GM19438 (cell line): ENCODE measurements at regions not wholly inside any gene's neighbourhood (a gene's known extent, or its start where the extent isn't known, plus 50 kb on each side); places are given as distances from the start of the nearest gene placed in this dataset.

ENCODE experiments used
- ATAC-seq: cut with Tn5 transposase; IDR thresholded peaks from one replicate; pipeline ENCODE4 v1.9.1; 2021; ENCODE audit warnings: low read depth; ENCODE audit not compliant: unreplicated experiment

DNA sequence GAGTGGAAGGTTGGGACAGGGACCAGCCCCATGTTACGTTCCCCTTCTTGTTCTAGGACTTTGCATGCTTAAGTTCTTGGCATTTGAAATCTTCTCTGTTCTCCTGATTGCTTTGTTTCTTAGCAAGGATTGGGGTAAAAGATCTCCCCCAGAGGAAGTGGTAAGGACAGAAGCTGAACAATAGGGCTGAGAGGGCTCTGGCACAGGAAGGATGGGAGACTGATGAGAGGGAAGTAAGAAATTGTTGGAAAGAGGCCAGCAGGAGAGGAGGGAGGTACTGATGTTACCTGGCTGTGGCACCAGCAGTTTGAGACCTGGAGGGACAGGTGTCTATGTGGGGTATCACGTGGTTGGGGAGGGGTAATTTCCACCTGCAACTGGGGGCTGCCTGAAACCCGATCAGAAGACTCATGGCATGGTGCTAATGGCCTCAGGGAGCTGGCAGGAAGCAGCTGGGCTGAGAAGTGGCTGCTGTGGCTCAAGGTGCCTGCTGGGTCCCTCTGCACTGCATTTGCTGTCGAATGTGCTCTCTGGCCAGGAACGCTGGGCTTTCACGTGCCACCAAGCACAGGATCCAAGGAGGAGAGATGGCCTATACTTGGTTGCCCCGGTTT, 108.4 kb downstream of the LSM3 start:
- no peak for ATAC-seq

DNA sequence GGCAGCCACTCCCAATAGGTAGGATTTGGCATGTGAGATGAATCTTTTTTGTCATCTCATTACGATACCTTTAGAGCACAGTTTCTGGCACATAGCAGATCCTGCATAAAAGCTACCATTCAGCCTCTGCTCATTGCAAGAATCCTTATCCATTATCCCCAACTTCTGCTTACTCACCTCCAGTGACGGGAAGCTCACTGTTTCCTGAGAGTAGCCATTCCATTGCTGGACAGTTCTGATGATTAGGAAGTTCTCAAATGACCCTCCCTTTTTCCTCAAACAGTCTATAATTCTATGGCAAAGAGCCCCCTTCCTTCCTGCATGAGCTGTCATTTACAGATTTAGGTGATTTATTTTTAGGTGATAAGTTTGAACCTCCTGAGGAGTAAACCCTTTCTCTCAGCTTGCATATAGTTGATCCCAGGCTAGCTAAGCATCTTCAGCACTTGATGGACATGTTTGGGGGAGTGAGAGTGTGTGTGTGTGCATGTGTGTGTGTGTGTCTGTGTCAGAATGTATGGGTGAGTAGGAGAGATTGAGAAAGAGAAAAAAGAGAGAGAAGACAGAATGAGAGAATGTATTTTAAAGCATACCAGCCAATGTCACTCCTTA, 109.7 kb downstream of the LSM3 start:
- no peak for ATAC-seq

DNA sequence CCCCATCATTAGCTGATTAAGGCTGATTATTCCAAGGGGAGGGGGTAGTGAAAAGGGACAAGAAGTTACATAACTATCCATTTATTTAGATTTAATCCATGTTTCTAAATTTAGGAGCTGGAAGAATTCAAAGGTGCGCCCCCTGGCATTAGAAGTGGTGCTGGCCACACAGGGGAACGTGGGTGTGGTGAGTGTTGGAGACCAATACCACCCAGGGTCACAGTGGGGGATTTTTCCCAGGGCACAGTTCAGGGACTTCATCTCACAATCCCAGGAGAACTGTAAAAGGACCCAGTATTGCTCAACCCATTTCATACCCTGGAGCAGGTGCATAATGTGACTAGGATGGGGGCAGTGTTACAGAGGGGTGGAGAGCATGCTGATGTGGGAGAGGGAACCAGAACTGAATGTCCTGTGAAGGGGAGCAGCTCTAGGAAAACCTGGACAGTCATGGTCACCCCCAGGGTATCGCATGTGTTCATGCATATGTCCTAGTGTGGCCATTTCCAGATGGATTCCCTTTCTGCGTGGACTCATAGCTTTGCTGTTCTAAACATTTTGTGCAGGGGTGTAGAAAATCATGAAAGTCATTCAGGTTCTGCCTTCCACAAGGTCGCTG, 110.3 kb downstream of the LSM3 start:
- ATAC-seq = no peak

GRCh38 chr3:14289590-14290461, 111.2 kb downstream of the LSM3 start:
- ATAC-seq = no peak

GRCh38 chr3:14290631-14291385, 111.6 kb upstream of the SLC6A6 start:
- no peak for ATAC-seq

DNA sequence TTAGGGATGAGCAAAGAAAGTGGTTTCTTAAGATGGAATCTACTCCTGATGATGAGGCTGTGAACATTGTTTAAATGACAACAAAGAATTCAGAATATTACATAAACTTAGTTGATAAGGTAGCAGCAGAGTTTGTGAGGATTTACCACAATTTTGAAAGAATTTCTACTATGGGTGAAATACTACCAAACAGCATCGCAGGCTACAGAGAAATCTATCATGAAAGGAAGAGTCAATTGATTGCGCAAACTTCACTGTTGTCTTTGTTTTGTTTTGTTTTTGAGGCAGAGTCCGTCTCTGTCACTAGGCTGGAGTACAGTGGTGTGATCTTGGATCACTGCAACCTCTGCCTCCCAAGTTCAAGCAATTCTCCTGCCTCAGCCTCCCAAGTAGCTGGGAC, 107.4 kb upstream of the SLC6A6 start:
- ATAC-seq = no peak

DNA sequence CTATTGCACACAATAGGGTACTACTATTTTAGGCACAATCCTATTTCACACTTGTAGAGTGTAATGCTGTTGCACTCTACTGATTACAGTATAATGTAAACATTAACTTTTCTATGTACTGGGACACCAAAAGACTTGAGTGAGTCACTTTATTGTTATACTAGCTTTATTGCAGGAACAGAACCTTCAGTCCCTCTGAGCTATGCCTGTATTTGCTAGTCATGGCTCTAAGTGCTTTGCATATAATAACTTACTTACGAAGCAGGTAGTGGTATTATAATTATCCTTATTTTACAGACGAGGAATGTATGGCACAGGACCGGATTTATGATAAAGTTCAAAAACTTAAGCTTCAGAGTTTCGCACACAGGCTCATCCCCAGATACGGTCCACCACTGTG, 106.6 kb upstream of the SLC6A6 start:
- no peak for ATAC-seq

DNA sequence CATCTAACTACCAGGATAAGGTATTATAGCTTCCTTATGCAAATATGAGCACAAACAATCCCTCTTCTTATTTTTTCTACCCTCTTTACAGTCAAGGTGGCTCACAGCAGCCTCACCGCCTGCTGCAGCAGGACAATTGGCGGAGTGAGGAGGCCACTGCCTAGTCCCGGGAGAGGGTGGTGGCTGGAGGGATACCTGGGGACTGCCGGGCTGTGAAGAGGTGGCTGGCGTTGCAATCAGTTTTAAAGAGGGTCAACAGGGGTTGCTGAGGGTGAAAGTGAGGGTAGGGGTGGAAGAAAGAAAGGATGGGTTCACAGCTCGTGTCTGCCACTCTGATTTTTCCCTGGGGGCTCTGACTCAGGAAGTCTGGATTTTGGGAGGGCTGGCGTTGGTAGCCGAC, 105.1 kb upstream of the SLC6A6 start:
- no peak for ATAC-seq

DNA sequence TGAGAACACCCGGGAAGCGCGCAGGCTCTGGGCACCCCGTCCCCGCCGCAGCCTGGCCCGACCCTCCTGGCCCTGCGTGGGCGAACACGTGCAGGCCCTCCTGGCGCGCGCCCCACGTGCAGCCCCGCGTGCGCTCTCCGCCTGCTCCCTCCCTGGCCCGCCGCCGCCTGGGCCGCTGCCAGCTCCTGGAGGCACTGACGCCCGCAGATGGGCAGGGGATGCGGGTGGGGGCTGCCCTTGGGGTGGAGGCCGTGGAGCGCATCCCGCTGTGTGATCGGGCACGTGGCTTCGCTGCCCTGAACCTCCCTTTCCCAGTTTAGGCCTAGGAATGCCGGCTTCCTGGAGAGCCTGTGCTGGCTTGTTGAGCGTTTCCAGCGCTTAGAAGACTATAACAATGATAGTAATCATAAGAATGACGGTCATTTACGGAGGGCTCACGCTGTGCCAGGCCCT, 104.6 kb upstream of the SLC6A6 start:
- ATAC-seq = no peak

- no peak for ATAC-seq
These were observed 104.0 kb upstream of the SLC6A6 start for GRCh38 chr3:14298442-14298841.

GRCh38 chr3:14298991-14299555, 103.3 kb upstream of the SLC6A6 start:
- ATAC-seq = no peak

- ATAC-seq = no peak
These were observed 102.6 kb upstream of the SLC6A6 start for GRCh38 chr3:14299767-14300166.

- ATAC-seq = no peak
These were observed 101.5 kb upstream of the SLC6A6 start for GRCh38 chr3:14300721-14301399.

- no peak for ATAC-seq
These were observed 100.8 kb upstream of the SLC6A6 start for GRCh38 chr3:14301558-14301957.

GRCh38 chr3:14303336-14304100, 98.9 kb upstream of the SLC6A6 start:
- no peak for ATAC-seq

GRCh38 chr3:14304101-14305045, 98.0 kb upstream of the SLC6A6 start:
- no peak for ATAC-seq

DNA sequence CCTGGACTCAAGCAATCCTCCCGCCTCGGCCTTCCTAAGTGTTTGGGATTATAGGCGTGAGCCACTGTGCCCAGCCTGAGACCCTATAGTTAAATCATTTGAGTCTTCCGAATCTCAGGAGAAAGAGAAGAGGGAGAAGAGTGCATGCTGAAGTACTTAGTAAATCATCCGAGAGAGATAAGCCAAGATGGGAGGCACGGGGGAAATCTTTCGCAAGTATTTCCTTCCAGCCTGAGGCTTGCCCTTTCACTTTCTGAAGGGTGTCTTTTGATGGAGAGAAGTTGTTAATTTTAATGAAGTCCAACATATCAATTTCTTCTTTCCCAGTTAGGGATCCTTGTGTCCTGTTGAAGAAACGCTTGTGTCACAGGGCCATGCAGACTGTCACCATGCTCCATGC, 97.1 kb upstream of the SLC6A6 start:
- no peak for ATAC-seq

- no peak for ATAC-seq
These were observed 96.3 kb upstream of the SLC6A6 start for GRCh38 chr3:14306142-14306541.
